ENCODE measurements at regions not wholly inside any gene's neighbourhood (a gene's known extent, or its start where the extent isn't known, plus 50 kb on each side); places are given as distances from the start of the nearest gene placed in this dataset.

DNA sequence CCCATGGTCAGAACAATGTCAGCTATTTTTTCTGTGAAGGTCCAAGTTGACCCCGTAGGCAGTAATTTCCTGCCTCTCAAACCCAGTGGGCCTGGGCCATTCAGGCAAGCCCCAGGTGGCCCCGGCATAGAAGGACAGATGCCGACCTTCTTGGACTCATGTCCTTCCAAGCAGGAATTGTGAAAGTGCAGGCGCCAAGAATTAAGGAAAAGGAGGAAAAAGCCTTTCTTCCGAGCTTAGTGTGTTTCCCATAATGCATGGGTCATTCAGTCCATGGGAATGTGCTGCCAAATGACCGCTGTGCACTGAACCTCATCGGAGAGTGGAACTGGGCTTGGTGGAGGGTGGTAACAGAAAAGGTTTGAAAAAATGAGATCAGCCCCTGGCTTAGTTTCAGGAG, 196.5 kb upstream of the HS3ST1 start:
- Histone ChIP-seq H4K5ac (ENCODE audit: insufficient read length, low read depth, low read length) (no peak overlapping the region), H2BK120ac (replicated peaks; ENCODE audit: low read depth, low read length) (no peak overlapping the region), H3K9ac (replicated peaks in 1 of 4; ENCODE audit: extremely low read depth in 1 of 4, low read depth in 3 of 4, low read length in 3 of 4) (no peak overlapping the region), H2BK15ac (ENCODE audit: low read length) (no peak overlapping the region), H3K23ac (ENCODE audit: insufficient read length) (no peak overlapping the region), H2AFZ (ENCODE audit: low read length) (no peak overlapping the region), H3K56ac (replicated peaks; ENCODE audit: insufficient read length, low read depth, low read length) (no peak overlapping the region), H3K36me3 (ENCODE audit: control insufficient read depth in 2 of 4, insufficient read depth in 4 of 4, low read length in 3 of 4) (no peaks in the 10 kb centered on the region), H3K14ac (ENCODE audit: insufficient read length) (no peak overlapping the region), H2BK20ac (ENCODE audit: low read length) (no peak overlapping the region), H3K9me3 (ENCODE audit: insufficient read depth in 2 of 2, low read depth in 1 of 2, low read length in 1 of 2) (no peaks in the 10 kb centered on the region), H3K79me1 (ENCODE audit: low read depth, low read length) (no peaks in the 10 kb centered on the region), H3K4me2 (ENCODE audit: insufficient read depth in 1 of 2, low read depth in 2 of 2, low read length in 2 of 2) (no peak overlapping the region), H3K4me1 (replicated peaks in 1 of 4; ENCODE audit: control insufficient read depth in 3 of 4, insufficient read depth in 4 of 4, low read length in 3 of 4) (peaks cover 0 to 2% (median 0%) of the 10 kb centered on the region in 4 experiments; a peak in 1 of 7 replicates), H3K4ac (replicated peaks; ENCODE audit: insufficient read length, low read depth, low read length) (no peak overlapping the region), H4K91ac (replicated peaks; ENCODE audit: insufficient read length, low read length) (no peak overlapping the region), H4K8ac (ENCODE audit: extremely low read depth, insufficient read depth, low read length) (no peak overlapping the region), H2BK12ac (ENCODE audit: low read depth, low read length) (no peak overlapping the region), H2BK5ac (ENCODE audit: low read depth, low read length) (no peak overlapping the region), H2AK5ac (ENCODE audit: low read depth, low read length) (no peak overlapping the region), H3K18ac (ENCODE audit: extremely low read depth, low read length) (no peak overlapping the region), H3K23me2 (ENCODE audit: low read depth, low read length) (no peaks in the 10 kb centered on the region), H3K27me3 (replicated peaks in 1 of 4; ENCODE audit: control insufficient read depth in 3 of 4, extremely low read depth in 1 of 4, insufficient read depth in 3 of 4, low read length in 3 of 4) (no peaks in the 10 kb centered on the region), H4K20me1 (replicated peaks in 1 of 2; ENCODE audit: control insufficient read depth in 1 of 2, insufficient read depth in 2 of 2, low read length in 2 of 2) (no peaks in the 10 kb centered on the region), H3K27ac (ENCODE audit: low read depth, low read length) (no peak overlapping the region), H3K79me2 (ENCODE audit: control insufficient read depth in 1 of 2, insufficient read depth in 2 of 2, low read length in 2 of 2) (no peaks in the 10 kb centered on the region), H3K4me3 (ENCODE audit: extremely low read depth in 1 of 4, insufficient read depth in 2 of 4, low read depth in 3 of 4, low read length in 4 of 4) (no peak overlapping the region)
- TF ChIP-seq FOSL1 (IDR thresholded peaks at IDR 0.05; ENCODE audit: insufficient read depth, low read depth, low read length), result no peak
- no peak for TF ChIP-seq POU5F1 (IDR thresholded peaks at IDR 0.05; ENCODE audit: low read depth, low read length)
- no peak for TF ChIP-seq CBX8 (IDR thresholded peaks at IDR 0.05; ENCODE audit: borderline replicate concordance, low read depth, low read length)
- no peak for TF ChIP-seq TAF1 (IDR thresholded peaks at IDR 0.05; ENCODE audit: low read depth, low read length)
- no peak for TF ChIP-seq JUN (IDR thresholded peaks at IDR 0.05; ENCODE audit: low read depth, low read length)
- CTCF ChIA-PET (ENCODE audit: partially characterized antibody), result interaction anchor here (0.6 to 4.7 kb wide), 5 partner anchors 10 to 1007 kb away, joined by 3 to 20 read pairs (median 3); no protein-coding TSS in a partner anchor
- POLR2A ChIA-PET (ENCODE audit: partially characterized antibody), result no interaction called here
- WGBS, 2 experiments (ENCODE audit: extremely low coverage in 1 of 2, insufficient coverage in 1 of 2, insufficient read length in 1 of 2, insufficient replicate concordance in 2 of 2, low coverage in 1 of 2, low lambda C conversion rate in 2 of 2, missing lambda C conversion rate in 1 of 2), result 92% methylated on average over 7 of the region's 7 CpGs; no CpG with 5 or more reads in 1 of the 2 experiments
- DNase-seq (ENCODE audit: low read depth in 1 of 2, low spot score in 2 of 2) (no peak), FAIRE-seq (no peak)
